ENCODE measurements at regions not wholly inside any gene's neighbourhood (a gene's known extent, or its start where the extent isn't known, plus 50 kb on each side); places are given as distances from the start of the nearest gene placed in this dataset.
"Not testable (repeated sequence)": the region's sequence is repeated elsewhere in the genome, so short reads cannot be mapped to it uniquely, and the experiment has no call there.

- Histone ChIP-seq H2AFZ (ENCODE audit: low read length) (no peak overlapping the region), H3K79me2 (ENCODE audit: insufficient read depth, low read length) (no peaks in the 10 kb centered on the region), H3K4me3 (ENCODE audit: insufficient read depth, low read length) (no peak overlapping the region), H3K4me1 (ENCODE audit: insufficient read depth, low read length) (no peaks in the 10 kb centered on the region), H4K20me1 (ENCODE audit: insufficient read depth, low read length) (no peaks in the 10 kb centered on the region), H3K36me3 (ENCODE audit: insufficient read depth, low read length) (no peaks in the 10 kb centered on the region), H3K9me3 (ENCODE audit: low read depth, low read length) (no peaks in the 10 kb centered on the region), H3K27ac (ENCODE audit: low read depth, low read length) (no peak overlapping the region), H3K27me3 (ENCODE audit: insufficient read depth, low read length) (no peaks in the 10 kb centered on the region), H3K4me2 (ENCODE audit: insufficient read depth, low read length) (no peak overlapping the region)
- DNase-seq (ENCODE audit: insufficient read length, low spot score, missing footprints) = no peak
- TF ChIP-seq CTCF (IDR thresholded peaks at IDR 0.05; ENCODE audit: extremely low read depth, low read depth, low read length) = no peak
These were observed 133.6 kb downstream of the KCNE4 start for GRCh38 chr2:223185638-223186037.

- H3K4me3 ChIP-seq (ENCODE audit: insufficient read depth, low read length) = no peak overlapping the region
- no peak overlapping the region for H3K4me2 ChIP-seq (ENCODE audit: insufficient read depth, low read length)
- no peaks in the 10 kb centered on the region for H3K9me3 ChIP-seq (ENCODE audit: low read depth, low read length)
- H2AFZ ChIP-seq (ENCODE audit: low read length) = no peak overlapping the region
- H4K20me1 ChIP-seq (ENCODE audit: insufficient read depth, low read length) = no peaks in the 10 kb centered on the region
- no peak overlapping the region for H3K27ac ChIP-seq (ENCODE audit: low read depth, low read length)
- DNase-seq (ENCODE audit: insufficient read length, low spot score, missing footprints) = no peak
- no peaks in the 10 kb centered on the region for H3K4me1 ChIP-seq (ENCODE audit: insufficient read depth, low read length)
- no peaks in the 10 kb centered on the region for H3K27me3 ChIP-seq (ENCODE audit: insufficient read depth, low read length)
- no peaks in the 10 kb centered on the region for H3K36me3 ChIP-seq (ENCODE audit: insufficient read depth, low read length)
- H3K79me2 ChIP-seq (ENCODE audit: insufficient read depth, low read length) = no peaks in the 10 kb centered on the region
- no peak for TF ChIP-seq CTCF (IDR thresholded peaks at IDR 0.05; ENCODE audit: extremely low read depth, low read depth, low read length)
These were observed 135.3 kb downstream of the KCNE4 start for GRCh38 chr2:223187256-223187655.

- not testable (repeated sequence) for H3K9me3 ChIP-seq (ENCODE audit: low read depth, low read length); H3K36me3 ChIP-seq (ENCODE audit: insufficient read depth, low read length); H3K4me2 ChIP-seq (ENCODE audit: insufficient read depth, low read length); H4K20me1 ChIP-seq (ENCODE audit: insufficient read depth, low read length); H2AFZ ChIP-seq (ENCODE audit: low read length); H3K4me1 ChIP-seq (ENCODE audit: insufficient read depth, low read length); DNase-seq (ENCODE audit: insufficient read length, low spot score, missing footprints); H3K79me2 ChIP-seq (ENCODE audit: insufficient read depth, low read length); H3K4me3 ChIP-seq (ENCODE audit: insufficient read depth, low read length); H3K27me3 ChIP-seq (ENCODE audit: insufficient read depth, low read length); H3K27ac ChIP-seq (ENCODE audit: low read depth, low read length)
These were observed 138.7 kb downstream of the KCNE4 start for GRCh38 chr2:223190561-223191206.

- Histone ChIP-seq H3K27me3 (ENCODE audit: insufficient read depth, low read length) (no peaks in the 10 kb centered on the region), H3K36me3 (ENCODE audit: insufficient read depth, low read length) (no peaks in the 10 kb centered on the region), H4K20me1 (ENCODE audit: insufficient read depth, low read length) (no peaks in the 10 kb centered on the region), H3K4me1 (ENCODE audit: insufficient read depth, low read length) (no peaks in the 10 kb centered on the region), H3K9me3 (ENCODE audit: low read depth, low read length) (no peaks in the 10 kb centered on the region), H3K4me3 (ENCODE audit: insufficient read depth, low read length) (no peak overlapping the region), H3K27ac (ENCODE audit: low read depth, low read length) (no peak overlapping the region), H2AFZ (ENCODE audit: low read length) (no peak overlapping the region), H3K4me2 (ENCODE audit: insufficient read depth, low read length) (no peak overlapping the region), H3K79me2 (ENCODE audit: insufficient read depth, low read length) (no peaks in the 10 kb centered on the region)
- TF ChIP-seq CTCF (IDR thresholded peaks at IDR 0.05; ENCODE audit: extremely low read depth, low read depth, low read length) = no peak
- no peak for DNase-seq (ENCODE audit: insufficient read length, low spot score, missing footprints)
These were observed 144.3 kb downstream of the KCNE4 start for GRCh38 chr2:223196331-223196730.
